PC-9 (cell line): ENCODE measurements at regions not wholly inside any gene's neighbourhood (a gene's known extent, or its start where the extent isn't known, plus 50 kb on each side); places are given as distances from the start of the nearest gene placed in this dataset.

Source experiments
- BruUV-seq: library from RNA; stranded (reverse); fragments of 400-500 nt; replicated peaks from 2 replicates; lab custom pipeline; 2021; lab: Mats Ljungman, UMichigan
- CTCF ChIA-PET: fragments of 300-600 bp; sonication (Branson Sonifier 250); formaldehyde crosslinking; loops from one replicate; lab custom pipeline; 2022; ENCODE audit warnings: antibody characterized with exemption; lab: Charles Lee
- POLR2A ChIA-PET: fragments of 300-600 bp; sonication (Branson Sonifier 250); formaldehyde crosslinking; loops from one replicate; lab custom pipeline; 2022; ENCODE audit warnings: antibody characterized with exemption; ENCODE audit not compliant: unreplicated experiment; lab: Charles Lee
- DNase-seq, 2 experiments: peaks; one replicate each; pipeline versions ENCODE4 v3.0.0 to v3.0.0-alpha.2; 2015 to 2022; ENCODE audit warnings: mixed read lengths in 1 of 2
- H2AFZ ChIP-seq: fragments of 200-600 bp; sonication (generic); 2 replicates; pipeline ENCODE4 v1.8.1; 2017; ENCODE audit warnings: antibody characterized with exemption
- H3F3A ChIP-seq: fragments of 200-600 bp; sonication (generic); 2 replicates; pipeline ENCODE4 v1.8.1; 2017; ENCODE audit warnings: antibody characterized with exemption, mild to moderate bottlenecking, low read depth; ENCODE audit not compliant: insufficient read depth
- H3K27ac ChIP-seq: fragments of 200-600 bp; sonication (generic); 2 replicates; pipeline ENCODE4 v1.6.1; 2016; ENCODE audit warnings: mixed run types
- H3K27me3 ChIP-seq: fragments of 200-600 bp; sonication (generic); 2 replicates; pipeline ENCODE4 v1.6.1; 2016; ENCODE audit warnings: low read depth, mixed run types; ENCODE audit not compliant: insufficient read depth
- H3K36me3 ChIP-seq: fragments of 200-600 bp; sonication (generic); 2 replicates; pipeline ENCODE4 v1.6.1; 2016; ENCODE audit warnings: low read depth, mixed run types
- H3K4me1 ChIP-seq: fragments of 200-600 bp; sonication (generic); replicated peaks from 2 replicates; pipeline ENCODE4 v1.6.1; 2016; ENCODE audit warnings: mixed run types; ENCODE audit not compliant: insufficient read depth
- H3K4me2 ChIP-seq: fragments of 200-600 bp; sonication (generic); 2 replicates; pipeline ENCODE4 v1.6.1; 2017; ENCODE audit warnings: mixed run types
- H3K4me3 ChIP-seq: fragments of 200-600 bp; sonication (generic); 2 replicates; pipeline ENCODE4 v1.6.1; 2016; ENCODE audit warnings: mixed run types
- H3K79me2 ChIP-seq: fragments of 200-600 bp; sonication (generic); 2 replicates; pipeline ENCODE4 v1.6.1; 2017; ENCODE audit warnings: low read depth, mixed run types
- H3K9me2 ChIP-seq: fragments of 200-600 bp; sonication (generic); 2 replicates; pipeline ENCODE4 v1.8.1; 2017; ENCODE audit warnings: mild to moderate bottlenecking; ENCODE audit not compliant: insufficient read depth
- H3K9me3 ChIP-seq: fragments of 200-600 bp; sonication (generic); 2 replicates; pipeline ENCODE4 v1.8.1; 2016; ENCODE audit warnings: low read depth; ENCODE audit not compliant: insufficient read depth
- H4K20me1 ChIP-seq: fragments of 200-600 bp; sonication (generic); 2 replicates; pipeline ENCODE4 v1.8.1; 2017; ENCODE audit not compliant: insufficient read depth
- CTCF ChIP-seq: fragments of 200-600 bp; sonication (generic); conservative IDR thresholded peaks from 2 replicates; pipeline ENCODE4 v1.6.1; 2017; ENCODE audit warnings: mixed run types, antibody characterized with exemption, mild to moderate bottlenecking, moderate library complexity
- EZH2 ChIP-seq: fragments of 200-600 bp; sonication (generic); IDR thresholded peaks from 2 replicates; pipeline ENCODE4 v1.8.0; 2017; ENCODE audit warnings: antibody characterized with exemption, low read depth
- intact Hi-C: fragments of 100-400 bp; cut with micrococcal nuclease; formaldehyde crosslinking; loops from one replicate; pipeline ENCODE4 v1.10.0; 2022; ENCODE audit not compliant: unreplicated experiment

GRCh38 chr6:97885325-97885724 is 602.3 kb upstream of the MMS22L start:
- Histone ChIP-seq H3F3A (no peaks in the 10 kb centered on the region), H4K20me1 (no peaks in the 10 kb centered on the region), H3K9me3 (no peaks in the 10 kb centered on the region), H3K9me2 (no peaks in the 10 kb centered on the region), H3K27ac (no peak overlapping the region), H2AFZ (no peak overlapping the region), H3K36me3 (no peaks in the 10 kb centered on the region), H3K79me2 (no peaks in the 10 kb centered on the region), H3K4me1 (no peaks in the 10 kb centered on the region), H3K4me2 (no peak overlapping the region), H3K4me3 (no peak overlapping the region), H3K27me3 (no peaks in the 10 kb centered on the region)
- BruUV-seq = no TSS peak
- intact Hi-C loops = no loop called here
- TF ChIP-seq EZH2 = no peak
- no peak for TF ChIP-seq CTCF
- ChIA-PET CTCF (no interaction called here), POLR2A (no interaction called here)
- no peak for DNase-seq

GRCh38 chr6:97885828-97886227 is 602.8 kb upstream of the MMS22L start:
- no TSS peak for BruUV-seq

GRCh38 chr6:97901531-97901930 is 618.5 kb upstream of the MMS22L start:
- BruUV-seq = no TSS peak
- H2AFZ ChIP-seq = no peak overlapping the region
- H3K9me2 ChIP-seq = no peaks in the 10 kb centered on the region
- no peaks in the 10 kb centered on the region for H3K4me1 ChIP-seq
- POLR2A ChIA-PET = no interaction called here
- H3F3A ChIP-seq = no peaks in the 10 kb centered on the region
- TF ChIP-seq EZH2 = no peak
- no peak for TF ChIP-seq CTCF
- H3K9me3 ChIP-seq = no peaks in the 10 kb centered on the region
- no peaks in the 10 kb centered on the region for H3K79me2 ChIP-seq
- intact Hi-C loops = no loop called here
- H3K27me3 ChIP-seq = no peaks in the 10 kb centered on the region
- H3K4me3 ChIP-seq = no peak overlapping the region
- H4K20me1 ChIP-seq = no peaks in the 10 kb centered on the region
- no peaks in the 10 kb centered on the region for H3K36me3 ChIP-seq
- no peak overlapping the region for H3K27ac ChIP-seq
- no peak overlapping the region for H3K4me2 ChIP-seq
- CTCF ChIA-PET = no interaction called here
- no peak for DNase-seq

More at GRCh38 chr6:97885828-97886227, 602.8 kb upstream of the MMS22L start:
- no peaks in the 10 kb centered on the region for H4K20me1 ChIP-seq
- no peak overlapping the region for H3K27ac ChIP-seq
- H3K36me3 ChIP-seq = no peaks in the 10 kb centered on the region
- ChIA-PET CTCF (interaction anchor here (0.7 kb wide), 1 partner anchor 311 kb away, joined by 3 read pairs; no protein-coding TSS in a partner anchor), POLR2A (interaction anchor here (0.7 kb wide), 1 partner anchor 26 kb away, joined by 4 read pairs; no protein-coding TSS in a partner anchor)
- H3K4me1 ChIP-seq = no peaks in the 10 kb centered on the region
- no peaks in the 10 kb centered on the region for H3K27me3 ChIP-seq
- intact Hi-C loops = no loop called here
- no peak overlapping the region for H2AFZ ChIP-seq
- TF ChIP-seq EZH2 (no peak), CTCF (no peak)
- no peak overlapping the region for H3K4me2 ChIP-seq
- H3K4me3 ChIP-seq = no peak overlapping the region
- no peaks in the 10 kb centered on the region for H3F3A ChIP-seq
- DNase-seq = no peak
- no peaks in the 10 kb centered on the region for H3K9me2 ChIP-seq
- H3K79me2 ChIP-seq = no peaks in the 10 kb centered on the region
- H3K9me3 ChIP-seq = no peaks in the 10 kb centered on the region
